ENCODE measurements at regions not wholly inside any gene's neighbourhood (a gene's known extent, or its start where the extent isn't known, plus 50 kb on each side); places are given as distances from the start of the nearest gene placed in this dataset.

DNA sequence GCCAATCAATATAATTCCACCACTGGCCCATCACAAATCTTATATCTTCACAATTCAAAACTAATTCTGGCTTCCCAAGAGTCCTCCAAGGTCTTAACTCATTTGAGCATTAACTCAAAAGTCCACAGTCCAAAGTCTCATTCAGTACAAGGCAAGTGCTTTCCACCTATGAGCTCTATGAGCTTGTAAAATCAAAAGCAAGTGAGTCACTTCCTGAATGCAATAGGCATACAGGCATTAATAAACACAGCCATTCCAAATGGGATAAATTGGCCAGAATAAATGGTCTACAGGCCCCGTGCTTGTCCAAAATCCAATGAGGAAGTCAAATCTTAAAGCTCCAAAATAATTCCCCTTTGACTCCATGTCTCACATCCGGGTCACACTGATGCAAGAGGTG is 479.1 kb downstream of the KDM5D start:
- H3K9me3 ChIP-seq = no peaks in the 10 kb centered on the region
- DNase-seq (ENCODE audit: low spot score in 2 of 2) = no peak
- H3K27ac ChIP-seq = no peak overlapping the region
- H3K36me3 ChIP-seq = no peaks in the 10 kb centered on the region
- TF ChIP-seq POLR2AphosphoS5 (IDR thresholded peaks at IDR 0.05) (no peak), EP300 (IDR thresholded peaks at IDR 0.05) (no peak), POLR2A (IDR thresholded peaks at IDR 0.05) (no peak), CTCF (IDR thresholded peaks at IDR 0.05) (no peak)
- no CpG with 5 or more reads among the region's 2 CpGs for WGBS
- peaks cover 4% of the 10 kb centered on the region for H3K4me1 ChIP-seq
- H3K27me3 ChIP-seq = no peaks in the 10 kb centered on the region
- H3K4me3 ChIP-seq = no peak overlapping the region

GRCh38 chrY:19262310-19262709 is 482.2 kb downstream of the KDM5D start:
- no peaks in the 10 kb centered on the region for H3K9me3 ChIP-seq
- no peaks in the 10 kb centered on the region for H3K4me1 ChIP-seq
- no CpG with 5 or more reads among the region's 2 CpGs for WGBS

DNA sequence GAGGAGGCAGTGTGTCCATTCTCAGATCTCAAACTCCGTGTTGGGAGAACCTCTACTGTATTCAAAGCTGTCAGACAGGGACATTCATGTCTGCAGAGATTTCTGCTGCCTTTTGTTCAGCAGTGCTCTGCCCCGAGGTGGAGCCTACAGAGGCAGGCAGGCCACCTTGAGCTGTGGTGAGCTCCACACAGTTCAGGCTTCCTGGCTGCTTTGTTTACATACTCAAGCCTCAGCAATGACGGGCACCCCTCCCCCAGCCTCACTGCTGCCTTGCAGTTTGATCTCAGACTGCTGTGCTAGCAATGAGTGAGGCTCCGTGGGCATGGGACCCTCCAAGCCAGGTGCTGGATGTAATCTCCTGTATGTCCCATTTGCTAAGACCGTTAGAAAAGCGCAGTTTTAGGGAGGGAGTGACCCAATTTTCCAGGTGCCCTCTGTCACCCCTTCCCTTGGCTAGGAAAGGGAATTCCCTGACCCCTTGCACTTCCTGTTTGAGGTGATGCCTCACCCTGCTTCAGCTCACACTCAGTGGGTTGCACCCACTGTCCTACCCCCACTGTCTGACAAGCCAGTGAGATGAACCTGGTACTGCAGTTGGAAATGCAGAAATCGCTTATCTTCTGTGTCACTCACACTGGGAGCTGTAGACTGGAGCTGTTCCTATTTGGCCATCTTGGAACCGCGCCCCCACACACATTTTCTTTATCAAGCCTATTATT is 458.9 kb upstream of the HSFY2 start:
- WGBS = no CpG with 5 or more reads among the region's 9 CpGs

More at GRCh38 chrY:19262310-19262709, 482.2 kb downstream of the KDM5D start:
- Histone ChIP-seq H3K36me3 (no peaks in the 10 kb centered on the region), H3K4me3 (no peak overlapping the region), H3K27ac (no peak overlapping the region), H3K27me3 (no peaks in the 10 kb centered on the region)
- TF ChIP-seq EP300 (IDR thresholded peaks at IDR 0.05) = no peak
- no peak for TF ChIP-seq POLR2AphosphoS5 (IDR thresholded peaks at IDR 0.05)
- TF ChIP-seq CTCF (IDR thresholded peaks at IDR 0.05) = no peak
- no peak for TF ChIP-seq POLR2A (IDR thresholded peaks at IDR 0.05)
- DNase-seq (ENCODE audit: low spot score in 2 of 2) = no peak

GRCh38 chrY:19220784-19221183 is 447.2 kb upstream of the HSFY2 start:
- H3K27me3 ChIP-seq = no peaks in the 10 kb centered on the region
- TF ChIP-seq POLR2A (IDR thresholded peaks at IDR 0.05) = no peak
- no peak for TF ChIP-seq EP300 (IDR thresholded peaks at IDR 0.05)
- TF ChIP-seq POLR2AphosphoS5 (IDR thresholded peaks at IDR 0.05) = no peak
- TF ChIP-seq CTCF (IDR thresholded peaks at IDR 0.05) = no peak
- no peak overlapping the region for H3K4me3 ChIP-seq
- no peak overlapping the region for H3K27ac ChIP-seq
- H3K4me1 ChIP-seq = no peaks in the 10 kb centered on the region
- H3K36me3 ChIP-seq = no peaks in the 10 kb centered on the region
- no peak for DNase-seq (ENCODE audit: low spot score in 2 of 2)
- no peaks in the 10 kb centered on the region for H3K9me3 ChIP-seq
- WGBS = no CpG with 5 or more reads among the region's 1 CpG

More for the DNA sequence above, 458.9 kb upstream of the HSFY2 start:
- TF ChIP-seq POLR2AphosphoS5 (IDR thresholded peaks at IDR 0.05) (no peak), EP300 (IDR thresholded peaks at IDR 0.05) (no peak)
- H3K27me3 ChIP-seq = no peaks in the 10 kb centered on the region
- no peak overlapping the region for H3K27ac ChIP-seq
- no peak for DNase-seq (ENCODE audit: low spot score in 2 of 2)
- no peaks in the 10 kb centered on the region for H3K9me3 ChIP-seq
- H3K4me1 ChIP-seq = no peaks in the 10 kb centered on the region
- no peak overlapping the region for H3K4me3 ChIP-seq
- H3K36me3 ChIP-seq = no peaks in the 10 kb centered on the region

GRCh38 chrY:19208915-19209314 is 435.4 kb upstream of the HSFY2 start:
- Histone ChIP-seq H3K27ac (no peak overlapping the region), H3K27me3 (no peaks in the 10 kb centered on the region), H3K4me3 (no peak overlapping the region), H3K36me3 (no peaks in the 10 kb centered on the region), H3K4me1 (no peaks in the 10 kb centered on the region), H3K9me3 (no peaks in the 10 kb centered on the region)
- no peak for DNase-seq (ENCODE audit: low spot score in 2 of 2)
- no CpG with 5 or more reads among the region's 2 CpGs for WGBS
- TF ChIP-seq EP300 (IDR thresholded peaks at IDR 0.05) (no peak), CTCF (IDR thresholded peaks at IDR 0.05) (no peak), POLR2A (IDR thresholded peaks at IDR 0.05) (no peak), POLR2AphosphoS5 (IDR thresholded peaks at IDR 0.05) (no peak)
